Activated naive CD8-positive, alpha-beta T cell treated with anti-CD3 and anti-CD28 coated beads, Interleukin-2, amount 10 ng/mL, durations not matched to agents 7 days and 5 days (primary cell): ENCODE measurements at regions not wholly inside any gene's neighbourhood (a gene's known extent, or its start where the extent isn't known, plus 50 kb on each side); places are given as distances from the start of the nearest gene placed in this dataset.

Experiments used
- ATAC-seq: fragments of 150-1000 bp; cut with Tn5 transposase; one replicate; pipeline ENCODE4 v1.10.0; 2021; ENCODE audit warnings: low read depth, moderate library complexity
- POLR2A ChIA-PET: fragments of 350-600 bp; sonication (Branson Sonifier 250); formaldehyde crosslinking; loops from one replicate; lab custom pipeline; 2021; ENCODE audit warnings: antibody characterized with exemption; lab: Charles Lee
- DNase-seq: peaks from one replicate; pipeline ENCODE4 v3.0.0; 2021
- H3K27ac Mint-ChIP-seq: one replicate; pipeline ENCODE4 v1.8.0; 2022; ENCODE audit warnings: mild to moderate bottlenecking, mixed read lengths
- H3K27me3 Mint-ChIP-seq: one replicate; pipeline ENCODE4 v1.8.0; 2022; ENCODE audit warnings: mild to moderate bottlenecking, moderate library complexity, mixed read lengths
- H3K36me3 Mint-ChIP-seq: one replicate; pipeline ENCODE4 v1.8.0; 2021; ENCODE audit warnings: mild to moderate bottlenecking, mixed read lengths
- H3K4me1 Mint-ChIP-seq: one replicate; pipeline ENCODE4 v1.8.0; 2021; ENCODE audit warnings: mixed read lengths
- H3K4me3 Mint-ChIP-seq: one replicate; pipeline ENCODE4 v1.8.0; 2022; ENCODE audit warnings: mild to moderate bottlenecking, moderate library complexity, mixed read lengths
- H3K9me3 Mint-ChIP-seq: one replicate; pipeline ENCODE4 v1.8.0; 2021; ENCODE audit warnings: mixed read lengths

DNA sequence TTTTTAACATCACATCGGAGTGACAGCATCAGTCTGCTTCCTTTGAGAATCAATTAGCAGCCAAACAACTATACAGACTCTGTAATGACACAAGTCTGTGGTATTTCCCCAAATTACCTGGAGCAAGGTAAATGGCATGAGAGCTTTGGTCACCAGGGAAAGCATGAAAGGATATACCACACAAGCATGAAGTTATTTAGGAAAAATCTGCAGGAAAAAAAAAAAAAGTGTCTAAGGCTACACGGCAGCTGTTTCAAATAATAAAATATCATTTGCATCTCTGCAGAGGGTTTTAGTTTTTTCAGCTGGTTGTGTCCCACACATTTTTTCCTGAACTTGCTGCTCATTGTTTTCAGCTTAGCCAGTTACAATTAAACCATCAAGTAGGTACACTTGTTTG lies 234.7 kb downstream of the TTLL7 start:
- POLR2A ChIA-PET: interaction anchor here (0.7 kb wide), 1 partner anchor 1542 kb away, joined by 3 read pairs; no protein-coding TSS in a partner anchor
- Mint-ChIP-seq H3K9me3 (no peaks in the 10 kb centered on the region), H3K36me3 (no peaks in the 10 kb centered on the region), H3K4me3 (no peak overlapping the region), H3K27me3 (no peaks in the 10 kb centered on the region), H3K27ac (no peak overlapping the region), H3K4me1 (peaks cover 5% of the 10 kb centered on the region)
- DNase-seq (no peak), ATAC-seq (no peak)

DNA sequence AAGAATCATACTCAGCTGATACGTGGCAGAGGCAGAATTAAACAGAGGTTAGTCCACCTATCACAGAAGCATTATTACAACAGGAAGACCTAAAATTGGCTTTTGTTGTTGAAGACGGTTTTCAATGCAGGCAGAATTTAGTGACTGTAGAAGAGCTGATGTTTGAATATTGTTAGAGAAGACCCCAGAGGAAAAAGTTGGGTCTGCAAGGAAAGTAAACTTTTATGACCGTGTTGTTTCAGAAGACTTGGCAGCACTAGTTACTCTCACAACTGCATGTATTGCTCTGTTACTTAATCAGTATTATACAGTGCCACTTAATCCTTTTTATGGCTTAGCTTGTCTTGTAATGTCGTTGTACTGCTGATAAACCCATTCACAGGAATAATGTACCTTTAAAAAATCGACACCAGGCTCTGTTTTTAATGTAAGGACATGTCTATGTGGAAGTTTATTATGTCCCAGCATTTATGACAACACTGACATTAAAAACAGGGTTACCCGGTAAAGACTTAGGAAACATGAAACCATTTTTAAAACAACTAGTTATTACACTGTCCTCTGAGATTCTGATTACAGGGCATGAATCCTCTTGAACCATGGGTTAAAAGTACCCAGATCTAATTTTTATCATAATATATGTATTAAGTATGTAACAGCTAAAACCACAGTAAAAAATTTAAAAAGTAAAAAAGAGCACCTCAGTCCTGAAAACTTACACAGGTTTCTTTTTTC lies 235.4 kb downstream of the TTLL7 start:
- no peak for ATAC-seq
- Mint-ChIP-seq H3K4me3 (no peak overlapping the region), H3K9me3 (no peaks in the 10 kb centered on the region), H3K27me3 (no peaks in the 10 kb centered on the region), H3K4me1 (peaks cover 4% of the 10 kb centered on the region), H3K36me3 (no peaks in the 10 kb centered on the region), H3K27ac (no peak overlapping the region)
- POLR2A ChIA-PET: no interaction called here
- no peak for DNase-seq

DNA sequence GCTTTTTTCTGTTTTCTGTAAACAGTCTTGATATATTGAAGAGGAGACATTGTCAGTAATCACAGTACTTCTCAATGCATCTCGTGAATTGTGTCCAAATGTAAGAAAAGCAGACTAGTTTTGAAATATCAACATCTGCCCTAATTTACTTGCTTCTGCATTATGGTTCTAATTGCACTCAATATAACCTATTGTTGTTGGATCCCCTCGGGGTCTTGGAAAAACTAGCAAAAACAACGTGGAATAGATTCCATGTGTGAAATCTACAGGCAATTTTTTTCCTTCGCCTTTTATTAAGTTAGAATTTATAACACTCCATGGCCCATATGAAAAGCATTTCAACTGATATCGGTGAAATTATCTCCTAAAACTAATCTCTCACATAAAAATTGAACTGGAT lies 236.5 kb downstream of the TTLL7 start:
- Mint-ChIP-seq H3K4me3 (no peak overlapping the region), H3K27me3 (no peaks in the 10 kb centered on the region), H3K4me1 (peaks cover 4% of the 10 kb centered on the region), H3K9me3 (no peaks in the 10 kb centered on the region), H3K27ac (no peak overlapping the region), H3K36me3 (no peaks in the 10 kb centered on the region)
- DNase-seq (no peak), ATAC-seq (no peak)
- POLR2A ChIA-PET: no interaction called here

DNA sequence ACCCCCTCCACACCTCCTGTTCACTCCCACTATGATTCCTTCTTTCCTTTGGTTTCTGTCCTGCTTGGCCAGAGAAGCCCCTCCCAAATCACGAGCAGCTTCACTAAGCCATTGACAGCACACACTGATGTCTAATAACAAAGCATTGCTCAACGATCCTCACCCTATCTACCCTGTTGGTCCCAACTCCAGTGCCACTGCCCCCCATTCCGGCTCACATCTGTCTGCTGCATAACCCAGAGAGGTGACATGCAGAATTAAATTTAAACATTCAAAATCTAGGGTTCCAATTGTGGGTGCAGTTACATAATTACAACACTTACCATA lies 236.9 kb downstream of the TTLL7 start:
- no peak overlapping the region for H3K27ac Mint-ChIP-seq
- no peak for ATAC-seq

DNA sequence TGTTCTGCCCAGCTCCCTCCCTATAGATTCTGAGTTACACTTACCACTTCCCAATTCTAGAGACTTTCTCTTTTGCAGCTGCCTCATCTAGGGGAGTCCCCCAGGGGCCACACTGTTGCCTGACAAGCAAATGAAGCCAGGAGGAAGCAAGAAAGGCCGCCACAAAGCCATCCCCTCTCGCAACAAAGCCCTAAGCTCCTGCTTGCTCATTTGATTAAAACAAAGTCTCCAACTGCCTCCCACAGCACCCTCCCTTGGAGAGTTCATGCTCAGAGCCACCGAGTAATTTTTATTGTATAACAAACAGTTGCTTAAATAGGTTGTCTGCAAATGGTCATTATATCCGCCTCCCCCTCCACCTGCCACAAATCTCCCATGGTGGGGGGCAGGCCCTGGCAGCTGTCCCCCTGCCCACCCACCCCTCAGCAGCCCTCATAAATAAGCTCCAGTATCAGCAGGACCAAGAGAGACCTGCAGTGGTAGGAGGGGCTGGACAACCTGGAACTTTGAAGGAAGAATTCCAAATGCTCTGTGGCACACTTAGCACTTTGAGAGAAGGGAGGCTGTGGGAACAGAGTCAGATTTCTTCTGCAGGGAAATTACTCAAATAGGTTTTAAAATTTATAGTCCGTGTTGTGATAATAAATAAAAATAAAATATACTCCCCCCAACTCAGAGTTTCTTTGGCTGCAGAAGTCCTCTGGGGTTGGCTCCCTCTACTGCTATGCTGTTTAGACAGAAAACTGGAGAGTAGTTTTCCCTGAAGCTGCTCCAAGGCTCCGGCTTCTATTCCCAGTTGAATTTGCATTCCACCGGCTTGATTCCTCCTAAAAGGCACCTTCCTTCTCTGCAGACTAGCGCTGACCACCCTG lies 237.5 kb downstream of the TTLL7 start:
- DNase-seq (no peak), ATAC-seq (peak; percentile 85)
- POLR2A ChIA-PET: no interaction called here

More for the DNA sequence above, 236.9 kb downstream of the TTLL7 start:
- Mint-ChIP-seq H3K4me1 (peaks cover 4% of the 10 kb centered on the region), H3K36me3 (no peaks in the 10 kb centered on the region), H3K27me3 (no peaks in the 10 kb centered on the region), H3K4me3 (no peak overlapping the region), H3K9me3 (no peaks in the 10 kb centered on the region)
- POLR2A ChIA-PET: no interaction called here
- DNase-seq: no peak

DNA sequence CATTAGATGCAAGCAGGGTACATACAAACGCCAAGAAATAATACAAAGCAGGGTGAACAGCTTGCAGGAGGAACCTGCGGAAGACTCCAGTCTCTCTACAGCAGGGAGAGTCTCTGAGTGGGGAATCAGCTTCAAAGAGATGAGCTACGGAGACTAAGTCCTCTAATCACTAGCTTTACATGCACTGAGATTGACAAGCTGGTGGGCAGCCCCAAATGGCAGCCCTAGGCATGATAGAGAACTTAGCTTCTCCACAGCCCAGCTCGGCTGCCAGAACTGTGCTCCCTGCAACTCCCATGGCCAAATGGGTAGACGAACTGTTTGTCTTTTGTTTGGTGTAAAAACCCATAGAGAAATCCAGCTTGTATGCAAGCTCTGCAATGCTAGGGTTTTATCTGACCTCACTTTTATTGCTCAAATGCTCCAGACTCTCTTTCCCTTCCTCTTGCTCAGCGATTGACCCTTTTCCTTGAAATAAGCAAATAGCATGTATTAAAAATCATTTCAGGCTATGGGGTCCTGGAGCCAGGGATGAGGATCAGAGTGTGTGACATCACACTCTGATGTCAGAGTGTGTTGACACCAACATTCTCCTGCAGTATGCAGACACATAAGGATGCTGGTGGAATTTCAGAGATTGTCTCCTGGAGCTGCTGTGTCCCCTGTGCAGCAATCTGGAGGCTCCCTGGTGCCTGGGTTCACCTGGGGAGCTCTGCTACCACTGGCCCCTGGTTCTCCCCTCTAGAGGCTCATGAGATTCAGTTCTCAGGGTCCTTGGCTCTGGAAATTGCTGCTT lies 238.5 kb downstream of the TTLL7 start:
- Mint-ChIP-seq H3K4me3 (no peak overlapping the region), H3K4me1 (peaks cover 4% of the 10 kb centered on the region), H3K27me3 (no peaks in the 10 kb centered on the region), H3K9me3 (peaks cover 2% of the 10 kb centered on the region), H3K36me3 (no peaks in the 10 kb centered on the region), H3K27ac (no peak overlapping the region)
- DNase-seq (no peak), ATAC-seq (no peak)
- POLR2A ChIA-PET: no interaction called here

More for the DNA sequence above, 237.5 kb downstream of the TTLL7 start:
- Mint-ChIP-seq H3K27me3 (no peaks in the 10 kb centered on the region), H3K4me3 (no peak overlapping the region), H3K4me1 (peaks cover 4% of the 10 kb centered on the region), H3K9me3 (peaks cover 2% of the 10 kb centered on the region), H3K27ac (peak overlapping the region; percentile 22), H3K36me3 (no peaks in the 10 kb centered on the region)

DNA sequence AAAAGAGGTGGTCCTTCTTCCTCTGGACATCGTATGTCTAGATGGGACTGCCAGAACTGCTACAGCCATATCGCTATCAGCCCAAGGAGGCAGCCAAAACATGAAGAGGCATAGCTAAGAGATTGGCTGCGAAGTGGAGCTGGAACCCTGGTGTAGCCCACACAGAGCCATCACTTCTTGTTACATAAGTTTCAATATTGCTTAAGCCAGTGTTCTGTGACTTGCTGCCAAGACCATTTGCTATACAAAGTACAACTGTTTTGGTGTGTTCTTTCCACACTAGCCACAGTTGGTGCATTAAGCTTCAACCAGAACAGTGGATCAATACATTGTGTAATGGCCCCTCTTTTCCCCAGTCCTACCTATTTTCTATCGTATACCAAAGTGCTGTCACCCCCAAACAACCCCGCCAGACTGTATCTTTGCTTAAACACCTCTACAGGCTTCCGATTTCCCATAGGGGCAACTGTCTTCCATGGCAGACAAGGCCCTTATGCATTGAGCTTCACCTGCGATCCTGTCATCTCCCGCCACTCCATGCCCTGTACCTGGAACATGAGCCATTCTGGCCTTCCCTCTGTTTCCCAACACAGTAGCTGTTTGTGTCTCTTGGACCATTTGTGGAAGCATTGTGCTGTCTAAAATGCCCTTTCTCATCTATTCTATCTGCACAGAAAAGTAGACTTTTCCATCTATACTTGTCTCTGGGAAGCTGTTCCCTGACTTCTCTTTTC lies 241.8 kb downstream of the TTLL7 start:
- ATAC-seq: no peak
- no peak for DNase-seq
- Mint-ChIP-seq H3K27me3 (no peaks in the 10 kb centered on the region), H3K9me3 (peaks cover 3% of the 10 kb centered on the region), H3K4me3 (no peak overlapping the region), H3K36me3 (no peaks in the 10 kb centered on the region), H3K4me1 (peaks cover 4% of the 10 kb centered on the region), H3K27ac (no peak overlapping the region)
- POLR2A ChIA-PET: no interaction called here

DNA sequence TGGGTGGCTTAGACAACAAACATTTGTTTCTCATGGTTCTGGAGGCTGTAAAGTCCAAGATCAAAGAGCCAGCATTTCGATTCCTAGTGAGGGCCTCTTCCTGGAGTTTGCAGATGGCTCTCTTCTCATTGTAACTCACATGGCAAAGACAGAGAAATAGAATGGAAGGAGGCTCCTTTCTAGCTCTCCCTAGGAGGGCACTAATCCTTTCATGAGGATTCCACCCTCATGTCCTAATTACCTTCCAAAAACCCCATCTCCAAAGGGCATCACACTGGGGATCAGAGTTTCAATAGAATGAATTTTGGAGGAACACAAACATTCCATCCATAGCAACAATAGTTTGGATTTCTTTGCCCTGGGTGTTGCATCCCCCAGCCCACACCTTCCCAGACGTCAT lies 247.3 kb downstream of the TTLL7 start:
- POLR2A ChIA-PET: no interaction called here
- Mint-ChIP-seq H3K9me3 (peaks cover 7% of the 10 kb centered on the region), H3K27me3 (no peaks in the 10 kb centered on the region), H3K36me3 (no peaks in the 10 kb centered on the region), H3K4me1 (no peaks in the 10 kb centered on the region), H3K27ac (no peak overlapping the region), H3K4me3 (no peak overlapping the region)
- DNase-seq (no peak), ATAC-seq (no peak)

DNA sequence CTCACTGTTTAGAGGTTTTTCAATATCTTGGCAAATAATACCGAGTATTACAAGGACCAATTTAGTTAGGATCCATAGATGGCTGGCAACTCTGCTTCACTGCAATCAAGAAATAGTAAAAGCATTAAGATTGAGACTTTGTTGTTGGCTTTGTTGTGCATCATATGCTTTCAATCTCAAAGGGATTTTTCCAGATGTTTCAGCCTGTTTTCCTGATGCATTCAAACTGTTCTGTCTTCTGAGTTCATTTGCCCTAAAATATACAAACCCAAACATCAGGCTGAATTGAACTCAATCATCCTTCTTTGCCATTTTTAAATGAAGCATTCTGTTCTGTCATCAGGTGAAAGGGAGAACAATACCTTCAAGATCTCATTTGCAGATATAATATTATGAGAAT lies 248.7 kb downstream of the TTLL7 start:
- Mint-ChIP-seq H3K9me3 (peaks cover 6% of the 10 kb centered on the region), H3K27ac (no peak overlapping the region), H3K27me3 (no peaks in the 10 kb centered on the region), H3K4me3 (no peak overlapping the region), H3K4me1 (no peaks in the 10 kb centered on the region), H3K36me3 (no peaks in the 10 kb centered on the region)
- ATAC-seq (no peak), DNase-seq (no peak)
- POLR2A ChIA-PET: no interaction called here

DNA sequence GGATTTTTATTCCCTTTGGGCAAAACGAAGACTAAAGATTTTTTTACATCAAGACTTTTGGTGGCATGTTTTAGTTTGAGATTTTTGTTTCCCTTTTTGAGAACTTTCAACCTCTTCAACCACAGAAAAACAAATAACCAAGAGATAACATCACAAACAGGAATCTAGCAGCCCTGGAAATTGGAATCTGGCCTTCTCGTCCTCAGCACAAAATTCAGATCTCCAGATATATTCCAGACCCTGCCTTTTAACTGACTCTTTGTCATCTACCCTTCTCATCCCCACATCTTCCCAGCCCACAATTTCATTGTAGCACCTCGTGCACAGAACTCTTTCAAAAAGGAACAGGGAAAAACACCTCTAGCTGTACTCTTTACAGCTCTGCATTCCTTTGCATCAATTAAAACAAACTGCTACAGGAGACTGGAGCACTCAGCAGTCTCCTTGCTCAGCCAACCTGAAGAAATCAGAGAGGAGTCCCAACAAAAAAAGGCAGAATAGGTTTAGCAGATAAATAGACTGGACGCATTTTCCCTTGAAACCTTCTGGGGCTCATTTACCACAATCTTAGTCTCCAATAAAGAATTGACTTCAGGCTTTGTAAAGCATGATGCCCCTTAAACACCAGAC lies 251.0 kb downstream of the TTLL7 start:
- POLR2A ChIA-PET: no interaction called here
- no peaks in the 10 kb centered on the region for H3K27me3 Mint-ChIP-seq
- H3K4me3 Mint-ChIP-seq: no peak overlapping the region
- H3K4me1 Mint-ChIP-seq: no peaks in the 10 kb centered on the region
- peaks cover 5% of the 10 kb centered on the region for H3K9me3 Mint-ChIP-seq
- no peak for ATAC-seq
- no peak for DNase-seq
- H3K36me3 Mint-ChIP-seq: no peaks in the 10 kb centered on the region
- no peak overlapping the region for H3K27ac Mint-ChIP-seq

DNA sequence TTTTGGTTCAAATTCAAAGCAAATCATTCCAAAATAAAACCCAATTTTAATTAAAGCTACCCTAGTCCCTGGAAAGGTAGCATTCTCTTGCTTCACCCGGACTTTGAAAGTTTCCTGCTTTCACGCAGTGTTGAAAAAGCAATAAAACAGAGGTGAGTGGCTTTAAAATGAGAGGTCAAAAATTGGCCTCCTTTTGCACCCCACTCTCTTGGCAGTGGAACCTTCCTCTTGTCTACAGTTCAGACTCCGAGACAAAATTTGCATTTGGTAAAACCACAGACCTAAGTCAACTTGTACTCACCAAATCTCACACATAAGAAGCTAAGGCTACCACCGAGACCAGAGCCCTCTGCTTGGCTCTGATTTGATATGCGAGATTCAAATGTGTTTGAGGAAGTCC lies 252.7 kb downstream of the TTLL7 start:
- no peaks in the 10 kb centered on the region for H3K27me3 Mint-ChIP-seq
- H3K4me3 Mint-ChIP-seq: no peak overlapping the region
- no peak overlapping the region for H3K27ac Mint-ChIP-seq
- POLR2A ChIA-PET: no interaction called here
- no peak for DNase-seq
- peaks cover 1% of the 10 kb centered on the region for H3K9me3 Mint-ChIP-seq
- ATAC-seq: no peak
- no peaks in the 10 kb centered on the region for H3K4me1 Mint-ChIP-seq
- no peaks in the 10 kb centered on the region for H3K36me3 Mint-ChIP-seq

DNA sequence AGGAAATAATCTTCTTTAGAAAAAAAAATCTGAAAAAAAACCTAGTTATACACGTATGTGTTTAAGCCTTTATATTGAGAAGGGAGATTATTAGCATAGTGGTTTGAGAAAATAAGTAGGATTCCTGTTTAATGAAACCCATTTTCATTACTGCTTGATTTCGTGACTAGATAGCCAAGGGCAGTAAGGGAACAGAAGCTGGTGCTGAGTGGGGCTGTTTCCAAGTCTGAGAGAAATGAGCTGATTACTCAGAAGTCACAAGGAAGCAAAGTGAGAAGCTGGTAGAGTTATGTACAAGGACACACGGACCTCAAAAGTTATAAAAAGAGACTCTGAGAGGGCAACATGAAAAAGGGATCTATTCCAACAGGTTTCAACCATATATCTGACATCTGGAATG lies 256.5 kb downstream of the TTLL7 start:
- H3K4me1 Mint-ChIP-seq: no peaks in the 10 kb centered on the region
- H3K27me3 Mint-ChIP-seq: no peaks in the 10 kb centered on the region
- no peak for ATAC-seq
- POLR2A ChIA-PET: no interaction called here
- H3K27ac Mint-ChIP-seq: no peak overlapping the region
- H3K9me3 Mint-ChIP-seq: peaks cover 2% of the 10 kb centered on the region
- H3K4me3 Mint-ChIP-seq: no peak overlapping the region
- no peaks in the 10 kb centered on the region for H3K36me3 Mint-ChIP-seq
- no peak for DNase-seq

DNA sequence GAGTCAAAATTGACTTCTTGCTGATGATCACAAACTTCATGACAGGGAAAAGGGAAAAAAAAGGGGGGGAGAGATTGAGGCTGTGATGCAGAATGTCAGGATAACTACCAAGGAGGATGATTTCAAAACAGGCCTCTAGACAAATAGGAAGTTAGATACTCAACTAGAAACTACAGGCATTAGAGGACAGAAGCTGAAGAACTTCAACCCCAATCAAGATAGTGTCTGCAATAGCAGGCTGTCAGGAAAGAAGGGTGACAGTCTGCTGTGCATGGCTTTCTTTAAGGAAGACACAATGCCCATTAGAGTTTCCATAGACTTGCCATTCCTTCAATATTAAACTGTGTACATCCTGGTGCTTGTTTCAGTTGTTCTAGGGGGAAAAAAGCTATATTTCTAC lies 257.2 kb downstream of the TTLL7 start:
- Mint-ChIP-seq H3K4me3 (no peak overlapping the region), H3K27me3 (no peaks in the 10 kb centered on the region), H3K27ac (no peak overlapping the region), H3K9me3 (peaks cover 2% of the 10 kb centered on the region), H3K36me3 (no peaks in the 10 kb centered on the region), H3K4me1 (no peaks in the 10 kb centered on the region)
- ATAC-seq (no peak), DNase-seq (no peak)
- POLR2A ChIA-PET: no interaction called here
